CD4-positive, alpha-beta T cell treated with Interleukin-15 for 4 hours (primary cell): ENCODE measurements at regions not wholly inside any gene's neighbourhood (a gene's known extent, or its start where the extent isn't known, plus 50 kb on each side); places are given as distances from the start of the nearest gene placed in this dataset.

Experiments used
- DNase-seq: peaks from one replicate; pipeline ENCODE4 v3.0.0-alpha.2; 2020; ENCODE audit warnings: low spot score

DNA sequence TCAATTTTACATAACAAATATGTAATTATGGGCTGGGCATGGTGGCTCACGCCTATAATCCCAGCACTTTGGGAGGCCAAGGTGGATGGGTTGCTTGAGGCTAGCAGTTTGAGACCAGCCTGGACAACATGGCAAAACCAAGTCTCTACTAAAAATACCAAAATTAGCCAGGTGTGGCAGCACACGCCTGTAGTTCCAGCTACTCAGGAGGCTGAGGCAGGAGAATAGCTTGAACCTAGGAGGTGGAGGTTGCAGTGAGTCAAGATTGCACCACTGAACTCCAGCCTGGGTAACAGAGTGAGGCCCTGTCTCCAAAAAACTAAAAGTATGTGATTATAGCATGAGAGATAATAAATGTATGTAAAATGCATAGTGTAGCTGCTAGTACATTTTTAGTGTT lies 229.0 kb downstream of the PPARGC1A start:
- DNase-seq, result no peak

DNA sequence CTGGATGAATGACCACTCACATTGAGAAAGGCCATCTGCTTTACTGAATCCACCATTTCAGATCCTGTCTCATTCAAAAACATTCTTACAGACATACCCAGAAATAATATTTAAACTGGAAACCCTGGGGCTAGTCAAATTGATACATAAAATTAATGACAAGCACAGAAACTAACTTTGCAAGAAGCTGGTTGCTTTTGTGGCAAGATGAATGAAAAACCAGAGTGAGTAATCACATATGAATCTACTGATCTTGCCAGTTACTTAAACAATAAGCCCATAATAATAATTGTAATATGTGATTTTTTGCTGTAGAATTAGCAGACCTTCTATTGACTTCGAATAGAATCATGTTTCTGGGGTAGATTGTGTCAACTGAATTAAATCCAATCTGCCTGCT lies 235.1 kb downstream of the PPARGC1A start:
- DNase-seq, result no peak

DNA sequence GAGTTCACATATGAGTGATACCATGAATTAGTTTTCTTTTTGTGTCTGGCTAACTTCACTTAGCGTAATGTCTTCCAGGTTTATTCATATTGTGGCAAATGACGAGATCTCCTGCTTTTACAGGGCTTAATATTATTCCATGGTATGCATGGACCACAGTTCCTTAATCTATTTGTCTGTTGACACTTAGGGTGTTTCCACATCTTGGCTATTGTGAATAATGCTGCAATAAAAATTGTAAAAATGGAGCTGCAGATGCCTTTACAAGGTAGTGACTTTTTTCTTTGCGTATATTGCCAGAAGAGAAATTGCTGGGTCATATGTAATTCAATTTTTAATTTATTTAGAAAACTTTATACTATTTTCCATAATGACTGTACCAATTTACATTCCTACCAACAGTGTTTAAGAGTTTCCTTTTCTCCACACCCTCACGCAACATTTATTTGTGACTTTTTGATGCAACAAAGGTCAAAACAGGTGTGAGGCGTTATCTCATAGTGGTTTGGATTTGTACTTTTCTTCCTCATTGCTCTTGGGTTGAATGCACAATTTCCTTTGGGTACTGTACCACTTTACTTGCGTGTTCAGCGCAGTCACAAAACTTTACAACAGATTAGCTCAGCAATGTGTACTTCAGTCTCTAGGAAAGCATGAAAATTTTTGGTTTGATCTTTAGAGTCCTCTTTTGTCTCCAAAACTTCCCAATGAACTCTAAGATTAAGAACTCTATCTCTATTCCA lies 240.8 kb downstream of the PPARGC1A start:
- no peak for DNase-seq

DNA sequence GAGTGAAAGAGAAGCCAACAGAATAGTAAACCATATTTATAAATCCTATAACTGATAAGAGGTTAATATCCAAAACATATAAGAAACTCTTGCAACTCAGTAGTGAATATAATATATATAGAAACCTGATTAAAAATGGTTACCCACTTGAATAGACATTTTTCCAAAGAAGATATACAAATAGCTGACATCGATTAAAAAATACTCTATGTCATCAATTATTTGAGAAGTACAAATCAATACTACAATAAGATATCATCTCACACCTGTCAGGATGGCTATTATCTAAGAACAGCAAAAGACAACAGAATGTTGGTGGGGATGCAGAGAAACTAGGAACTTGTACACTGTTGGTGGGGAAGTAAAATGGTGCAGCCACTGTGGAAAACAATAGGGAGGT lies 254.4 kb downstream of the PPARGC1A start:
- DNase-seq, result no peak

DNA sequence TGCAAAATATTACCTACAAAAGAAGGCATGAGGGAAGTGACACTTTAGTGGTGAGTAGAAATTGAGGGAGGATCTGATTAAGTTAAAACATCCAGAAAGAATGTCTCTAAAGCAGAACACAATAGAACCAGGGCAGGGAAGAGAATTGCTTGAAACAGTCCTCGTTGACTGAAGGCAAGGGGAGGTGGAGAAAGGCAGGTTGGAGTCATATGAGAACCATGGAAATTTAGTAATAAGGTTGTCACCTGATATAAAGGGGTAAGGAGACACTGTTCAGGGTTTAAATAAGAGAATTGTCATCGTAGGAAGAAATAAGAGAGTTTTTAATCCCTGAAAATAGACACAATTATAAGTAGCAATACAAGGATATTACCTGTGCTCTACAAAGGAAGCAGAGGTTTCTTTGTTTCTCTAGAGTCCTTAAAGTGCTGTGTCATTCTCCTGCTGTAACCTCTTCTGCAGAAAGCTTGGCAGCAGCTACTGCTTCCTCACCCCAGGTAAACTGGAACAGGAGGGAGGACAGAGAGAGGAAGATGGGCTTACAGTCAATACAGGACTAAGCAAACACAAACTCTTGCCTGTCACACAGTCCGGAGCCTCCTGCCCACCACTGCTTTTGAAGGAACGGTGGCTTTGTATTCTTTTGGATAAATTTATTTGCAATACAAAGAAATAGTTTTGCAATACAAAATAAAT lies 258.4 kb downstream of the PPARGC1A start:
- no peak for DNase-seq

DNA sequence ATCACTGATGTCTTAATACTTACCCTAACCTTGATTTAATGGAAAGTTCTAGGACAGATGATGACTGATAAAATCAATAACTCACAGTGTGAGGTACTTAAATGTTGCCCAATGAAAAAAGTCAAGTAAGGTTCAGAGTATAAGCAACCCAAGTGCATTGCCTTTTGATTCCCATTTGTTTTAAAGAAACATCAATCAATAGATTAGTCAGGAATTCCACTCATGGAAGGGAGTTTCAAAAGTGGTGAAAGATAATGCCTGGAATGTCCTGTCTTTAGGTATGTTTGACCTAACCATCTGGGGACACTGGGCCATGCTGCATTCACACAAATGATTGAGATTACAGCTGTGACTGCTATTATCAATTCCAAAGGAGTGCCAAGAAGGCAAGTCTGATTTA lies 259.7 kb downstream of the PPARGC1A start:
- no peak for DNase-seq

- no peak for DNase-seq
Measured at GRCh38 chr4:23629421-23629820, 260.4 kb downstream of the PPARGC1A start.

DNA sequence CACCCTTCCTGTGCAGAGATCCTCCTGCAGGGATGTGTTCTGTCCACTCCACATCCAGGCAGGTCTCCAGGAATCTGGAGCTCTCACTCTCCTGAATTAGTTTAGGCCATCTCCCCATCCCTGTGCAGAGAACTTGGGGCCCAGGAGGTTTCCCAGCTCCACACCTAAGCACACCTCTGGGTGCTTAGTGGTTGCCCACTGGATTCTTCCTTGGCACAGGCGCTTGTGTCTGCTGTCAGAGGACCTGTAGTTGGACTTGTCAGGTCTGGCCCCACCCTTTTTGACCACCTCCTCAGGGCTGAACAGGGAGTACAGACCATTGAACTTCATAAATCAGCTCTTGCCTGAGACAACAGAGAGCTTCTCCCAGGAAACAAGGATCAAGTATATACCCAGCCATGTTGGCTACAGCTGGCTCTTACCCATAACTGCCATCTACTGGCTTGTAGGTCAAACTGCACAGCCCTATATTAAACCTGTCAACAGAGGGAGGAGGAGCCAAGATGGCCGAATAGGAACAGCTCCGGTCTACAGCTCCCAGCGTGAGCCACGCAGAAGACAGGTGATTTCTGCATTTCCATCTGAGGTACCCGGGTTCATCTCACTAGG lies 275.5 kb downstream of the PPARGC1A start:
- no peak for DNase-seq

DNA sequence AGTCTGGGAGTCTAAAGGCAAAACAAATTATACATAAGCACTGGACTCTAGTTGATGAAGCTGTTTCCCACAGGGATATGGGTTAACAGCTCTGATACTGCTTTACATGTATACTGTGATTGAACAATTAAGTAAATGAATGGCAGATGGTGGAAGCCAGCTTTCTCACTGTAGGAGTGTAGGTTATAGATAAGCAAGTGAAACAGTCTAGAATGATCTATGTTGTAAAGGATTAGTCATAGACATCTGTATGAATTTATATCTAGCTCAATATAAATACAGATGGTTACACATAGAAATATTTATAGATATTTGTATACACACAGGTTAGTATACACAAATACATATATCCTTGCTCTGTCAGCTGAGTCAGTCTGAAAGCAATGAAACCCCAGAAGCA lies 276.1 kb downstream of the PPARGC1A start:
- DNase-seq, result no peak

- DNase-seq, result no peak
Measured at GRCh38 chr4:23602720-23603119, 287.1 kb downstream of the PPARGC1A start.

DNA sequence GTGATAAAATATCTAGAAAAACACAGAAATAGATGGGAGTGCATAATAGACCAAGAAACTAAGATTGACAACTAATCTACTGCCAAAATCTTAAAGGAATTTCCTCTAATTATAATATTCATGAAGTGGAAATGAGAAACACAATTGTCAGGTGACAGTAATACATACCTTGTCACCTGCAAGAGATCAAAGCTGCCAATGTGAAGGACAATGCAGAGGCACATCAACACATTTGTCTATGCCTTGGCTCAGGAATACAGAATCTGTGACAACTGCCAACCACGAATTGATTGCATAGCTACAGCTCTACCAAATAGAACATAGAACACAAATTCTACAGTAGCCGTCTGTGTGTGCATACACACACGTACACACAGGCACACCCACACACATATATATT lies 295.7 kb downstream of the PPARGC1A start:
- DNase-seq, result no peak

- no peak for DNase-seq
Measured at GRCh38 chr4:23590431-23590830, 299.4 kb downstream of the PPARGC1A start.

DNA sequence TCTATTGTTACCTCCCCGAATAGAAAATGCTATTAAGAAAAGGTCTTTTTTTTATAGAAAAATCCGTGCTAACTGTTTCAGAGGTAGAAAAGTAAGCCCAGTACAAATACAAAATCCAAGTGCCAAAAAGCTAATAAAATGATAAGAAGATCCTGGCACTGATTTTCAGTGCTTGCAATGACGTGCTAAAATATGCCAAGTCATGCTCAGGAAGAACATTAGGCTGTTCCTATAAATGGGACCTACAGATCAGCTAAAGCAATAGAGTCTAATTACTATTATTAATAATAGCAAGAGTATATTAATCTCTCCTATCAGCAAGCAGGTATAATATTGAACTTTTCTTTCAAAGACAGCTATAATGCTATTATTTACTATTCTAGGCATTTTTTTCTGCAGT lies 305.8 kb downstream of the PPARGC1A start:
- no peak for DNase-seq

DNA sequence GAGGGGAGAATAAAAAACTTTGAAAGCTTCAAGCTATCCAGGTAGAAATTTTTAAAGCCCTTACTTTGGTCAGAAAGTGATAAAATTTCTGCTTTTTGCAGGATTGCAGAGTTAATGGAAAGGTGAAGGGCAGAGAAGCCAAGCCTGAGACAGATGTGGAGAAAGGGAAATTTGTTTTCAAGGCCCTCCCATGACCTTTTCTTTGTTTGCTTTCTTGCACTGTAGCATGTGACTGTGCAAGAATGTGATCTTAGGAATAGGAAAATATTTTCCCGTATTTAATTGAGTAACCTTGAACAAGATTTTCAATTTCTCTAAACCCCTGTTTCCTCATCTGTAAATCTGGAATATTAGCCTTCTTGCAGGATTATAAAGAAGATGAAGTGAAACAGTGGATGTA lies 307.2 kb downstream of the PPARGC1A start:
- DNase-seq, result no peak

- no peak for DNase-seq
Measured at GRCh38 chr4:23579166-23579565, 310.7 kb downstream of the PPARGC1A start.

DNA sequence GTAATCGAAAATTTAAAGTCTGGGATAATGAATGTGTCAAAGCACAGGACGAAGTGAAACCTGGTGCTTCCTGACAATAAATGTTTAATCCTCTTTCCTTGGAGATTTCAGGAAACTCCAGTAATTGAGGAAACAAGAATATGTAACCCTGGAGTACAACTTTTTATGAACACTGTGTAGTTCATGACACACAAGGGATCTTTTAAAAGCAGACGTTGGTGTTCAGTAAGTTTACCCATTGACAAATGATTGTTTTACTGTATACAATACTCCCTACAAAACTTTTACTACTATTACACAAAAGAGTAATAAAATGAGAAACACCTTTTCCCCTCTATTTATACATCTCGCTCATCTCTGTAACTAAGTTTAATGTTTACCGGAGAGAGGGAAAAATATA lies 312.4 kb downstream of the PPARGC1A start:
- DNase-seq, result no peak

DNA sequence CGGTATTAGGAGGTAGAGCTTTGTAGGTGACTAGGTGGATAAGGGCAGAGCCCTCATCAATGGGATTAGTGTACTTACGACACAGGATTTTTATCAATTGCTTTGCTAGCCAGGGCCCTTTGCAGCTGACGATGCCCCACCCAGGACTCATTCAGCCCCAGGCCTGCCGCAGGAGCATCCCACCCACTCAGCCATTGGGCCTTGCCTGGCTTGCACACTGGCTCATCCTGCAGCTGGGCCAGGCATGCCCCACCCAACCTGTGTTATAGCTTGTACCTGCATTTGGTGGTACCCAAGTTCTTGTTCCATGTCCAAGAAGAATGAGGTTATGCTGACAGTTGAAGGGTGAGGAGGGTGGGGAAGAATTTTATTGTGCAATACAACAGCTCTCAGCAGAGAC lies 317.5 kb downstream of the PPARGC1A start:
- no peak for DNase-seq

GRCh38 chr4:23567338-23567737 lies 322.5 kb downstream of the PPARGC1A start:
- DNase-seq, result no peak

DNA sequence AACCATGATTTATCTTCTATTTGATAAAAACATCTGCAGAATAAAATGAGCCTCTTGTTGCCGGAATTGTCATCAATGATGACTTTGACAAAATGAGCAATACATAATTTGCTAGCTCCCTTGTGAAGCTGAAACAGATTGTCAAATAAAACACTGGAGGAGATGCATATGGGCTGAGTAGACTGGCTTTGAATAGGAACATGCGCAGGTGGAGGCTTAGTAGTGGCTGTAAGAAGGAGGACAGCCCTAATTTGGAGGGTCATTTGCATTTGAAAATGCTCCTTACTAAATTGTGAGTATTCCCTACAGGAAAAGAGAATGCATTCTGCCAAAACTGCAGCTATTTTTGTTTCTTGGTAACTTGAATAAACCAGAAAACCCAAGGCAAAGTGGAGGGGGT lies 329.1 kb downstream of the PPARGC1A start:
- DNase-seq, result no peak

DNA sequence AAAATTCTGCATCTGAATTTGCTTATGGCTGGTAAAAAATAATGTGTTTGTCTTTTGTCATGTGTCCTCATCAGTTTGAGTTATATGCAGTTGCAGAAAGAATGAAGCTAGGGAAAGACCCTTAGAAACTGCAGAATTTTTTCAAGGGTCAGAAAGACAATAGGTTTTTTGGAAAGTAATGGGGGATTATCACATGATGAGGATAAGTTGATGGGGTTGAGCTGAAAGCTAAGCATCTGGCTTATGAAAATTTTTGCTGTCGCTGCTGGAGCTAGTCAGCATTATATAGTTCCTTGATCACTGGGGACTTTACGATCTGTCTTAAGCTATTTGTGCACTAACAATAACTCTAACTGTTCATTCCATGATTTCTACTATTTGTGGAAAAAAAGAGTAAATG lies 331.7 kb downstream of the PPARGC1A start:
- no peak for DNase-seq

GRCh38 chr4:23547601-23548000 lies 342.2 kb downstream of the PPARGC1A start:
- DNase-seq, result no peak

DNA sequence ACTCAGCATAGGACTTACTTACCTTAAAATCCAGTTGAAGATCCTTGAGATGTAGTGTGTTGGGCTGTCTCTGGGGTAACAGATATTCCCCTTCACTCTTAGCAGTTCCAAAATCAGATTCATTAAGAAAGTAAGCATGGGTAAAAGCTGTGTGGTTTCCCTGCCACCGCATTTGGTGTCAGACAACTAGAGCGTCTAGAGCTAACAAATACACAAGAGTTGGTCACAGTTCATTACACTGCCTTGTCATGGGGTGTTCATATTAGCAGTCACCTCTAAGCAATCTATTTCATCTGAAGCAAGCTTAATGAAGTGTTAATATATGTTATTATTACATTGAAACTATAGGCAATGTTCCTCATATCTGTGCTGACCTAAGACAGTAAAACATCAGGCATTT lies 342.8 kb downstream of the PPARGC1A start:
- no peak for DNase-seq

GRCh38 chr4:23539969-23540569 lies 349.8 kb downstream of the PPARGC1A start:
- DNase-seq, result no peak
